K562 (cell line): ENCODE measurements at regions not wholly inside any gene's neighbourhood (a gene's known extent, or its start where the extent isn't known, plus 50 kb on each side); places are given as distances from the start of the nearest gene placed in this dataset.

Experiments used
- ATAC-seq: fragments of 200-7000 bp; cut with Tn5 transposase; 3 replicates; pipeline ENCODE4 v1.9.1; 2020; ENCODE audit warnings: moderate library complexity
- BruUV-seq: library from RNA; stranded (reverse); fragments of 400-500 nt; replicated peaks from 2 replicates; lab custom pipeline; 2021; lab: Mats Ljungman, UMichigan
- CTCF ChIA-PET: fragments of 300-600 bp; formaldehyde crosslinking; extraction: SDS; loops from one replicate; lab custom pipeline; 2021; ENCODE audit warnings: low intra/inter-chr PET ratio; lab: Yijun Ruan, JAX
- POLR2A ChIA-PET: fragments of 300-600, 350-650 bp; sonication (Branson Sonifier 250); formaldehyde crosslinking; extraction: SDS; loops from one replicate; lab custom pipeline; 2021; ENCODE audit warnings: antibody characterized with exemption, inconsistent platforms; lab: Yijun Ruan, JAX
- DNase-seq, 4 experiments: peaks; one replicate each; pipeline versions ENCODE4 v3.0.0 to v3.0.0-alpha.2; 2011 to 2018; ENCODE audit warnings: low spot score in 3 of 4, mixed read lengths in 3 of 4; ENCODE audit errors: extremely low read depth in 1 of 4
- FAIRE-seq: peaks from 2 replicates; lab custom pipeline; 2011; peaks lifted over from hg19 to GRCh38; lab: Jason Lieb, UNC
- H2AFZ ChIP-seq: 2 replicates; pipeline ENCODE4 v1.6.0; 2011; ENCODE audit warnings: low read depth, low read length, control low read depth, inconsistent platforms
- H3K27ac ChIP-seq: fragments of 200-600 bp; 3 replicates; pipeline ENCODE4 v1.8.0; 2011; ENCODE audit warnings: low read depth, mild to moderate bottlenecking, control low read depth, inconsistent platforms, low read length, moderate library complexity, mixed read lengths; ENCODE audit errors: extremely low read depth
- H3K27me3 ChIP-seq, 2 experiments: fragments of 300-600 bp in 1 of 2; 2 replicates in 1 of 2; 3 replicates in 1 of 2; pipeline versions ENCODE4 v1.6.0 to v1.8.0; 2011; ENCODE audit warnings: inconsistent platforms in 2 of 2, low read length in 2 of 2, mild to moderate bottlenecking in 1 of 2, mixed read lengths in 1 of 2, moderate library complexity in 1 of 2; ENCODE audit not compliant: control insufficient read depth in 2 of 2, insufficient read depth in 2 of 2
- H3K36me3 ChIP-seq: fragments of 300-600 bp; 3 replicates; pipeline ENCODE4 v1.8.0; 2011; ENCODE audit warnings: mild to moderate bottlenecking, low read length, inconsistent platforms; ENCODE audit not compliant: control insufficient read depth, insufficient read depth
- H3K4me1 ChIP-seq, 2 experiments: fragments of 200-600 bp in 1 of 2; replicated peaks in 1 of 2; 2 replicates in 1 of 2; 3 replicates in 1 of 2; pipeline versions ENCODE4 v1.5.1 to v1.8.0; 2011; ENCODE audit warnings: inconsistent platforms in 2 of 2, low read length in 2 of 2, mild to moderate bottlenecking in 1 of 2, mixed read lengths in 1 of 2, moderate library complexity in 1 of 2; ENCODE audit not compliant: control insufficient read depth in 2 of 2, insufficient read depth in 2 of 2
- H3K4me2 ChIP-seq: 2 replicates; pipeline ENCODE4 v1.6.1; 2011; ENCODE audit warnings: low read length, control low read depth, inconsistent platforms, mixed read lengths; ENCODE audit not compliant: insufficient read depth
- H3K4me3 ChIP-seq: fragments of 200-600 bp; sonication (generic), shearing (Covaris generic); 2 replicates; pipeline ENCODE4 v1.5.1; 2016; ENCODE audit warnings: control low read depth, inconsistent platforms
- H3K79me2 ChIP-seq: fragments of 200-600 bp; 3 replicates; pipeline ENCODE4 v1.8.0; 2011; ENCODE audit warnings: low read length, inconsistent platforms; ENCODE audit not compliant: control insufficient read depth, insufficient read depth
- H3K9ac ChIP-seq, 2 experiments: 2 replicates each; pipeline versions ENCODE4 v1.6.0 to v1.6.1; 2011; ENCODE audit warnings: low read depth in 2 of 2, low read length in 2 of 2, control low read depth in 1 of 2, inconsistent platforms in 1 of 2, mild to moderate bottlenecking in 1 of 2, mixed read lengths in 1 of 2; ENCODE audit not compliant: insufficient read depth in 1 of 2
- H3K9me1 ChIP-seq: one replicate; pipeline ENCODE4 v1.6.0; 2011; ENCODE audit warnings: inconsistent platforms, mild to moderate bottlenecking, low read length, moderate library complexity; ENCODE audit not compliant: control insufficient read depth, insufficient read depth
- H3K9me3 ChIP-seq: replicated peaks from 2 replicates; pipeline ENCODE4 v1.5.1; 2011; ENCODE audit warnings: low read depth, low read length, inconsistent platforms; ENCODE audit not compliant: control insufficient read depth, insufficient read depth
- H4K20me1 ChIP-seq: replicated peaks from 2 replicates; pipeline ENCODE4 v1.6.1; 2011; ENCODE audit warnings: low read length, inconsistent platforms, mixed read lengths; ENCODE audit not compliant: control insufficient read depth, insufficient read depth
- CCAR2 ChIP-seq: fragments of 200-400 bp; formaldehyde crosslinking; IDR thresholded peaks from 2 replicates; pipeline ENCODE4 v1.6.1; 2017; ENCODE audit warnings: mild to moderate bottlenecking, low read depth, low read length
- EP300 ChIP-seq: IDR thresholded peaks from 2 replicates; pipeline ENCODE4 v1.6.1; 2012; ENCODE audit warnings: low read length, improper control_type of control experiment
- HBP1 ChIP-seq: fragments of 450-650 bp; formaldehyde crosslinking; IDR thresholded peaks from 2 replicates; pipeline ENCODE4 v1.4.0; 2022; ENCODE audit warnings: missing genetic modification characterization
- SFPQ ChIP-seq: fragments of 200-400 bp; formaldehyde crosslinking; IDR thresholded peaks from 2 replicates; pipeline ENCODE4 v1.6.1; 2017; ENCODE audit warnings: mild to moderate bottlenecking, low read depth, low read length, moderate library complexity
- YY1 ChIP-seq, 3 experiments: IDR thresholded peaks; 2 replicates each; pipeline ENCODE4 v1.6.1; 2011; ENCODE audit warnings: low read length in 2 of 3, mild to moderate bottlenecking in 2 of 3, moderate library complexity in 2 of 3, borderline replicate concordance in 1 of 3, control low read depth in 1 of 3, low read depth in 1 of 3; ENCODE audit not compliant: insufficient read depth in 3 of 3, insufficient replicate concordance in 2 of 3, control insufficient read depth in 1 of 3, insufficient read length in 1 of 3; ENCODE audit errors: extremely low read depth in 1 of 3
- ZNF24 ChIP-seq: fragments of 450-650 bp; IDR thresholded peaks from 2 replicates; pipeline ENCODE4 v1.6.1; 2016
- ZNF668 ChIP-seq: fragments of 250-450 bp; sonication (Bioruptor Pico); IDR thresholded peaks from 2 replicates; pipeline ENCODE4 v1.8.0; 2022; ENCODE audit warnings: mild to moderate bottlenecking, inconsistent platforms
- WGBS: fragments of 100-300 bp; shearing (Covaris generic); methylation state at CpG from one replicate; pipeline ENCODE4 v1.1.6; 2016; ENCODE audit warnings: low coverage, mixed read lengths; ENCODE audit not compliant: insufficient coverage; ENCODE audit errors: missing lambda C conversion rate; 5-methylcytosine and 5-hydroxymethylcytosine counted together
- in situ Hi-C: fragments of 300-500 bp; cut with MboI; formaldehyde crosslinking; loops from 4 replicates; pipeline ENCODE4 v1.15.0; 2018; ENCODE audit warnings: inconsistent platforms, mixed read lengths
- intact Hi-C: fragments of 100-400 bp; cut with micrococcal nuclease; formaldehyde crosslinking; loops from 2 replicates; pipeline ENCODE4 v1.14.2; 2022

- Histone ChIP-seq H3K9me3 (no peaks in the 10 kb centered on the region), H3K36me3 (no peaks in the 10 kb centered on the region), H3K79me2 (no peaks in the 10 kb centered on the region), H3K4me1 (no peaks in the 10 kb centered on the region), H3K4me2 (no peak overlapping the region), H3K27me3 (peaks cover 0 to 29% of the 10 kb centered on the region in 2 experiments; a peak in 2 of 5 replicates), H3K27ac (no peak overlapping the region), H3K9ac (no peak overlapping the region), H3K4me3 (no peak overlapping the region), H3K9me1 (no peaks in the 10 kb centered on the region), H2AFZ (no peak overlapping the region), H4K20me1 (no peaks in the 10 kb centered on the region)
- ChIA-PET CTCF (no interaction called here), POLR2A (no interaction called here)
- DNase-seq (no peak), ATAC-seq (no peak), FAIRE-seq (no peak)
- WGBS = 5% methylated on average over 3 of the region's 3 CpGs
- BruUV-seq = no TSS peak
- in situ Hi-C loops (no loop called here), intact Hi-C loops (no loop called here)
- TF ChIP-seq ZNF24 (no peak), HBP1 (CRISPR knock-in tag) (no peak), ZNF668 (CRISPR knock-in tag) (no peak), CCAR2 (no peak), EP300 (no peak), SFPQ (no peak), YY1 (IDR thresholded peaks at IDR 0.05; ENCODE audit: borderline replicate concordance in 1 of 3, control insufficient read depth in 1 of 3, extremely low read depth in 1 of 3, insufficient read depth in 3 of 3, insufficient read length in 1 of 3, insufficient replicate concordance in 2 of 3, low read depth in 1 of 3, low read length in 2 of 3) (no peak)
Observed at GRCh38 chr14:101282418-101282817, 278.9 kb upstream of the DIO3 start.
